NT2/D1 (cell line): ENCODE measurements at regions not wholly inside any gene's neighbourhood (a gene's known extent, or its start where the extent isn't known, plus 50 kb on each side); places are given as distances from the start of the nearest gene placed in this dataset.

ENCODE experiments used
- SUZ12 ChIP-seq: IDR thresholded peaks from 2 replicates; pipeline ENCODE4 v1.6.1; 2011; ENCODE audit not compliant: insufficient read length, insufficient read depth; ENCODE audit errors: extremely low read depth
- ZNF274 ChIP-seq: IDR thresholded peaks from 2 replicates; pipeline ENCODE4 v1.6.1; 2011; ENCODE audit warnings: mild to moderate bottlenecking, low read depth, low read length

- TF ChIP-seq SUZ12 (no peak), ZNF274 (no peak)
Observed at GRCh38 chr10:24054421-24054820, 154.5 kb upstream of the KIAA1217 start.
